ENCODE measurements at regions not wholly inside any gene's neighbourhood (a gene's known extent, or its start where the extent isn't known, plus 50 kb on each side); places are given as distances from the start of the nearest gene placed in this dataset.

DNA sequence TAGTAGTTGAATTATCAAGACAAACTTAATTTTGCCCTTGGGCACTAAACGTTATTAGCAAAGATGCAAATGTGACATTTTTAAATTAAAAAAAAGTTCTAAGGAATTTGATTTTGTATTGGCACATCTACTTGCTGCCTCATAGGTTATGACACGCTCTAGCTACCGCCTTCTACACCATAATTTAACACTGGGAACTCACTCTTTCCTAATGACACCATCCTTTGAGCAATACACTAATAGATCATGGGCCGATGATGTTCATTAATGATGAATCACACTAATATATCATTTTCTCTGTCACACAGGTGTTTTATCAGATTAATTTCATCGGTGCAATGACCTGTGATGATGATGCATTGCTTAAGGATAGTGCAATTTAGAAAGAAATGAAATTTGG is 528.8 kb upstream of the PCDH9 start:
- TF ChIP-seq, protein P1, sequence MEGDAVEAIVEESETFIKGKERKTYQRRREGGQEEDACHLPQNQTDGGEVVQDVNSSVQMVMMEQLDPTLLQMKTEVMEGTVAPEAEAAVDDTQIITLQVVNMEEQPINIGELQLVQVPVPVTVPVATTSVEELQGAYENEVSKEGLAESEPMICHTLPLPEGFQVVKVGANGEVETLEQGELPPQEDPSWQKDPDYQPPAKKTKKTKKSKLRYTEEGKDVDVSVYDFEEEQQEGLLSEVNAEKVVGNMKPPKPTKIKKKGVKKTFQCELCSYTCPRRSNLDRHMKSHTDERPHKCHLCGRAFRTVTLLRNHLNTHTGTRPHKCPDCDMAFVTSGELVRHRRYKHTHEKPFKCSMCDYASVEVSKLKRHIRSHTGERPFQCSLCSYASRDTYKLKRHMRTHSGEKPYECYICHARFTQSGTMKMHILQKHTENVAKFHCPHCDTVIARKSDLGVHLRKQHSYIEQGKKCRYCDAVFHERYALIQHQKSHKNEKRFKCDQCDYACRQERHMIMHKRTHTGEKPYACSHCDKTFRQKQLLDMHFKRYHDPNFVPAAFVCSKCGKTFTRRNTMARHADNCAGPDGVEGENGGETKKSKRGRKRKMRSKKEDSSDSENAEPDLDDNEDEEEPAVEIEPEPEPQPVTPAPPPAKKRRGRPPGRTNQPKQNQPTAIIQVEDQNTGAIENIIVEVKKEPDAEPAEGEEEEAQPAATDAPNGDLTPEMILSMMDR (optimal IDR thresholded peaks at IDR 0.05 in 1 of 3, IDR thresholded peaks at IDR 0.05 in 1 of 3, conservative IDR thresholded peaks at IDR 0.05 in 1 of 3; ENCODE audit: extremely low read depth in 1 of 3, insufficient read depth in 2 of 3, low read length in 3 of 3): no peak
- no peak for TF ChIP-seq EZH2 (IDR thresholded peaks at IDR 0.05; ENCODE audit: low read length)

Measured in keratinocyte (primary cell).